ENCODE measurements at regions not wholly inside any gene's neighbourhood (a gene's known extent, or its start where the extent isn't known, plus 50 kb on each side); places are given as distances from the start of the nearest gene placed in this dataset.
"Not testable (repeated sequence)": the region's sequence is repeated elsewhere in the genome, so short reads cannot be mapped to it uniquely, and the experiment has no call there.

GRCh38 chr3:153370680-153371079, 208.7 kb downstream of the RAP2B start:
- no peak for DNase-seq (ENCODE audit: low spot score)

GRCh38 chr3:153372326-153372725, 210.3 kb downstream of the RAP2B start:
- no peak for DNase-seq (ENCODE audit: low spot score)

DNA sequence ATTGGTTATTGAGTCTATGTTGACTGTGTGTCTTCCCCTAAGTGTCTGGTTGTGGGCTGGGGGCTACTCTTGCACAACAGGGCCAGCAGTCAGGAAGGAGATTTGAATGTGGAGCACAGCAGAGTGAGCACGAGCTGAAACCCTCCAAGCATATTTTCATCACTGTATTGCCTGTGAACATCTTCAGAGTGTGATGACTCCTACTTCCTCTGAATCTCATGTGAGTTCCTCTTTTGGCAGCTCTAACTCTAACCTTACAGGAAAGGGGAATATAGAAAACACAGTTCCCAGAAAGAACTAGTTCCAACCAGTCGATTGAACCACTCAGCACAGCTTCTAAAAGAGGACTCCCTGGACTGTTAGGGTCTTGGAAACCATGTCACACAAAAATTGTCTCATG, 211.6 kb downstream of the RAP2B start:
- DNase-seq (ENCODE audit: low spot score): no peak

- DNase-seq (ENCODE audit: low spot score): not testable (repeated sequence)
Measured at GRCh38 chr3:153378366-153378765, 216.3 kb downstream of the RAP2B start.

- DNase-seq (ENCODE audit: low spot score): no peak
Measured at GRCh38 chr3:153379516-153379915, 217.5 kb downstream of the RAP2B start.

- no peak for DNase-seq (ENCODE audit: low spot score)
Measured at GRCh38 chr3:153385343-153385742, 223.3 kb downstream of the RAP2B start.

- DNase-seq (ENCODE audit: low spot score): no peak
Measured at GRCh38 chr3:153392363-153392762, 230.3 kb downstream of the RAP2B start.

DNA sequence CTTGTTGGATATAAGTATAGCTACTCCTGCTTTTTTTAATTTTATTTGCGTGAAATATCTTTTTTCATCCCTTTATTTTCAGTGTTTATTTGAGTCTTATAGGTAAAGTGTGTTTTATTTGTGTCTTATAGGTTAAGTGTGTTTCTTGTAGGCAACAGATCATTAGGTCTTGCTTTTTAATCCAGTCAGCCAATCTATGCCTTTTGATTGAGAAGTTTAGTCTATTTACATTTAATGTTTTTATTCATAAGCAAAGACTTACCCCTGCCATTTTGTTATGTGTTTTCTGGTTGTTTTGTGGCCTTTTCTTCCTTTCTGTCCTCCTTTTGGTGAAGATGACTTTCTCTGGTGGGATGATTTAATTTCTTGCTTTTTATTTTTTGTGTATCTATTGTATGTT, 232.0 kb downstream of the RAP2B start:
- DNase-seq (ENCODE audit: low spot score): no peak

DNA sequence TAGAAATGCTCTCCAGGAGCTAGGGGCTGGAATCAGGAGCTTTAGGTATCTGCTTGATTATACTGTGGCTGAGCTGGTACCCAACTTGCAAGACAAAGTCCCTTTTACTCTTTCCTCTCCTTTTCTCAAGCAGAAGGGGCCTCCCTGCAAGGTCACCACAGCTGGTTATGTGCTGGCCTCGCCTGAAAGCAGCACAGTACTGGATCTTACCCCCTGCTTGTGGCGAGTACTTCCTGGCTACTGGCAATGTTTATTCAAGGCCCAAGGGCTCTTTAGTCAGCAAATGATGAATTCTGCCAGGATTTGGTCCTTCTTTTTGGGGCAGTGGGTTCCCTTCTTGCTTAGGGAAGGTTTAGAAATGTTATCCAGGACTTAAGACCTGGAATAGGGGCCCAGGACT, 234.6 kb downstream of the RAP2B start:
- no peak for DNase-seq (ENCODE audit: low spot score)

- DNase-seq (ENCODE audit: low spot score): no peak
Measured at GRCh38 chr3:153397794-153398193, 235.8 kb downstream of the RAP2B start.

- DNase-seq (ENCODE audit: low spot score): no peak
Measured at GRCh38 chr3:153399636-153400035, 237.6 kb downstream of the RAP2B start.

- no peak for DNase-seq (ENCODE audit: low spot score)
Measured at GRCh38 chr3:153400641-153401040, 238.6 kb downstream of the RAP2B start.

DNA sequence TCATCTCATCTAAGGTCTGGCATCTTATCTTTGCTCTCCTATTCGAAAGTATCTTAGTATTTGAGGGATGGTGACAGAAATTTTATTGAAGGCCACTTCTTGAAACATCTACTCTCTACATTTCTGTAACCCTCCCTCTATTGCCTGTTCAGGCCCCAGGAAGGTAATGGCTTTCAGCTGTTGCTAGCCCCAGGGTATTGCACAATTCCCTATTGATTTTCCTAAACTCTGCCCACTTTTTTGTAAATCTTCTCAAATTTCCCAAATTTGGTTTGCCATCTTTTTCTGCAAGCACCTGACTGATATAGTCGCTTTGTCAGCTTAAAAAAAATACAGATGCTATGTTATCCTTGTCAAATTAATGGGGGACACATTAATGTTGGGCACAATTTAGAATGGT, 242.1 kb downstream of the RAP2B start:
- no peak for DNase-seq (ENCODE audit: low spot score)

GRCh38 chr3:153405320-153405719, 243.3 kb downstream of the RAP2B start:
- DNase-seq (ENCODE audit: low spot score): not testable (repeated sequence)

- no peak for DNase-seq (ENCODE audit: low spot score)
Measured at GRCh38 chr3:153410517-153410916, 248.5 kb downstream of the RAP2B start.

DNA sequence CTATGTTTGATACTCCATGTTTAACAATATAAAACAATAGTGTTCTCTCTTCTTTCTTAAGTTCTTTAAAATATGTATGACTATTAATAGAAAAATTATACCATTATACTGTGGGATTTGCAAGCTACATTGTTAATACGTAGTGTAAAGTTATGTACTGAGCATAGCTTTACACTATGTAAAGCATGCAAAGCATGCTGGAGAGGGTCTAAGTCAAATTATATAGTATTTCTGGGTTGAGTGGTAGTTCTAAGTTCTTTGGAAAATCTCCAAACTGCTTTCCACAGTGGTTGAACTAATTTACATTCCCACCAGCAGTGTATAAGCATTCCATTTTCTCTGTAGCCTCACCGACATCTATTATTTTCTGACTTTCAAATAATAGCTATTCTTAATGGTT, 253.0 kb downstream of the RAP2B start:
- no peak for DNase-seq (ENCODE audit: low spot score)

DNA sequence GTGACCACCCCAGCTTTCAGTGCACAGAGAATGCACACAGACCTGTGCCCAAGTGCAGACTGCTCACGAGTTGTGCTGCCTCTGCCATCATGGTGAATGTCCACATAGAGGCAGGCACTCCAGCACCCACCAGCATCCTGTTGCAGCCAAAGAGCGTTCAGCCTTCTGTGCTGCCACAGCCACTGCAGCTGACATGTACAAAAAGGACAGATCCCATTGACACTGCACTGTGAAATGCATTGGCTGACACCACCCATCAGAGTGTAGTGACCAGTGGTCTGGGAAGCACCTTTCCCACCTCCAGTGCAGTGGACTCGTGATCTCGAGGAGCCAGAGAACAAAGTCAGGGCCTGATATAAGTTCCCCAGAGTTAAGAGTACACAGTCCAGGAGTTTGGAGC, 260.3 kb downstream of the RAP2B start:
- DNase-seq (ENCODE audit: low spot score): no peak

DNA sequence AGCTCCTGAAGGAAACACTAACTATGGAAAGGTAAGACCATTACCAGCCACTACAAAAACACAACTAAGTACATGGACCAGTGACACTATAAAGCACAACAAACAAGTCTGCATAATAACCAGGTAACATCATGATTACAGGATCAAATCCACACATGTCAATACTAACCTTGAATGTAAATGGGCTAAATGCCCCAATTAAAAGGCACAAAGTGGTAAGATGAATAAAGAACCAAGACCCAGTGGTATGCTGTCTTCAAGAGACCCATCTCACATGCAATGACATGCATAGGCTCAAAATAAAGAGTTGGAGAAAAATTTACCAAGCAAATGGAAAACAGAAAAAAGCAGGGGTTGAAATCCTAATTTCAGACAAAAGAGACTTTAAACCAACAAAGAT, 261.8 kb downstream of the RAP2B start:
- DNase-seq (ENCODE audit: low spot score): not testable (repeated sequence)

- no peak for DNase-seq (ENCODE audit: low spot score)
Measured at GRCh38 chr3:153426344-153426743, 264.3 kb downstream of the RAP2B start.

DNA sequence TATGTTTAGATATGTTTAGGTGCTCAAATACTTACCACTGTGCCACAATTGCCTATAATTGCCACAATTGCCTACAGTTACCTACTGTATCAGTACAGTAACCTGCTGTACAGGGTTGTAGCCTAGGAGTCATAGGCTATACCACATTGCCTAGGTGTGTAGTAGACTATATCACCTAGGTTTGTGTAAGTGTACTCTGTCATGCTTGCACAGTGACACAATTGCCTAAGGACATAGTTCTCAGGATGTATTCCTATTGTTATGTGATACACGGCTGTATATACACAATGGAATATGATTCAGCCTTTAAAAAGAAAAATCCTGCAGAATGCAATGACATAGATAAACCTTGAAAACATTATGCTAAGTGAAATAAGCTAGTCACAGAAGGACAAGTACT, 264.8 kb downstream of the RAP2B start:
- no peak for DNase-seq (ENCODE audit: low spot score)

DNA sequence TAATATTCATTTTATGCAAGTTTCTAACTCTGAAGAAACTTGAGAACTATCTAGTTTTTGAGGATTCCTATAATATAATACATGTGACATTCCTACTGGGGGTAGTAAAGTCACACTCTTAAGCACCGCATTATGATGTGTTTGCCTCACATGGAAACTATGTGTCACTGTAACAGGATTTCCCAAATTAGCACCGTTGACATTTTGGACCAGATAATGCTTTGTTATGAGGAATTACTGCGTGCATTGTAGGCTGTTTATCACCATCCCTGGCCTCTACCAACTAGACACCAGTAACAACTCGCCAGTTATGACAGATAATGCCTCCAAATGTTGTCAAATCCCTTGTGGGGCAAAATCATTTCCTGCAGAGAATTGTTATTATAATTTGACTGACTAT, 267.8 kb downstream of the RAP2B start:
- DNase-seq (ENCODE audit: low spot score): no peak

GRCh38 chr3:153431076-153431475, 269.1 kb downstream of the RAP2B start:
- DNase-seq (ENCODE audit: low spot score): no peak

GRCh38 chr3:153437666-153438065, 275.6 kb downstream of the RAP2B start:
- DNase-seq (ENCODE audit: low spot score): no peak

GRCh38 chr3:153438271-153438670, 276.2 kb downstream of the RAP2B start:
- no peak for DNase-seq (ENCODE audit: low spot score)

GRCh38 chr3:153439780-153440179, 277.8 kb downstream of the RAP2B start:
- DNase-seq (ENCODE audit: low spot score): no peak
